GM12891 (cell line): ENCODE measurements at regions not wholly inside any gene's neighbourhood (a gene's known extent, or its start where the extent isn't known, plus 50 kb on each side); places are given as distances from the start of the nearest gene placed in this dataset.
"Not testable (repeated sequence)": the region's sequence is repeated elsewhere in the genome, so short reads cannot be mapped to it uniquely, and the experiment has no call there.

Experiments used
- DNase-seq: peaks from one replicate; pipeline ENCODE4 v3.0.0; 2011; ENCODE audit warnings: low spot score; ENCODE audit not compliant: insufficient read length
- FAIRE-seq: peaks from 2 replicates; lab custom pipeline; 2011; peaks lifted over from hg19 to GRCh38; lab: Jason Lieb, UNC
- PAX5 ChIP-seq: IDR thresholded peaks from 2 replicates; pipeline ENCODE4 v1.6.1; 2011; ENCODE audit warnings: low read length, moderate library complexity, mild to moderate bottlenecking; ENCODE audit not compliant: insufficient read depth, severe bottlenecking
- POLR2A ChIP-seq: IDR thresholded peaks from 2 replicates; pipeline ENCODE4 v1.6.1; 2011; ENCODE audit warnings: low read depth, low read length, control low read depth
- POLR2AphosphoS5 ChIP-seq: IDR thresholded peaks from 2 replicates; pipeline ENCODE4 v1.6.1; 2011; ENCODE audit warnings: low read depth, low read length, control low read depth
- POU2F2 ChIP-seq: IDR thresholded peaks from 2 replicates; pipeline ENCODE4 v1.6.1; 2011; ENCODE audit warnings: low read depth, mild to moderate bottlenecking, control low read depth, low read length, moderate library complexity
- SPI1 ChIP-seq: IDR thresholded peaks from 2 replicates; pipeline ENCODE4 v1.6.1; 2011; ENCODE audit warnings: low read depth, low read length, control low read depth
- TAF1 ChIP-seq: IDR thresholded peaks from 2 replicates; pipeline ENCODE4 v1.6.1; 2011; ENCODE audit warnings: low read depth, low read length, control low read depth

DNA sequence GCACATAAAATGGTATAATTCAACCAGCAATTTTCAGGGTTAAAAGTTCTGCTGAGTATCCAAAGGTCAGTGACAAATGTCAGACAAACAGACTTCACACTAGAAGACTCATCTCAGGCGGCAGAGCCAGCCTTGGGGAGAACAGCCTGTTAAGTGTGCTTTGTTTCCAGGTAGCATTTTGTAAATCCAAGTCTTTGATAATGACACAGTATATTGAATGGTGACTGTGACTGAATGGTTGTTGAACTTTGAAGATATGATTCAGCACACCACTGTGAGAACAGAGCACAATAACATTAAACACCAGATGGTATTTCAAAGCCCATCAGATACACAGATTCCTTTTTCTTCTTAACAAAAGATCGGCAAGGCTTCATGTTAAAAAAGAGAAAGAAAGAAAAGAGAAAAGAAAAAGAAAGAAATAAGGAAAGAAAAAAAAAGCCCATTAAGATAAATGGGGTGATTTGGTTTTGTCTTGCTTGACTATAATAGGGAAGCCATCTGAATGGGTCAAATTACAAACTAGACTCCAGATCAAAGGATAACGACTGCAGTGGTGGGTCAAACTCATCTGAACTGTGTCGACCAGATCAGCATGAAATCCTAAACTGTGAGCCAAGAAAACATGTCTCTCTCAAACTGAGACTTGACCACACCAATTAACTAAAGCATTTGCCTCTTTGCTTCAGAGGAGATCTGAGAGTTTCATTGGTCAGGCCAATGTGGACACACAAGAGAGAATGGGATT, 313.0 kb upstream of the ZNF608 start:
- TF ChIP-seq SPI1 (no peak), PAX5 (no peak), POLR2AphosphoS5 (no peak), POLR2A (no peak), TAF1 (no peak), POU2F2 (no peak)
- FAIRE-seq (no peak), DNase-seq (no peak)

DNA sequence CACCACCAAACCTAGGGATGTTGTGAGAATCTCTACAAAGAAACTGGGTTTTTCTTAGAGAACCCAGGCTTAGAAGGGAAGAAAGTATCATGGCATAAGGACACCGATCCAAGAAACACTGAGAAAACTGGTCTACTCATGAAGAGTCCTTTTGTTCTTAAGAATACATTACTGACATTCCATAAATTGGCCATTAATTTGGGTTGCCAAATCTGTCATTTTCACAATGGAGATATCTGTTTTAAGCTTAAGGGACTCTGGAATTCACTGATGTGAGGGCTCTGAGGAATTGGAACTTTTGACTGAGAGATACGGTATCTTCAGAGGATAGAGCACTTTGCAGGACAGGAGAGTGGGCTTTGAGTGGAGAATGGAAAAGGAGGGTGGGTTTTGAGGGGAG, 315.3 kb upstream of the ZNF608 start:
- FAIRE-seq = no peak
- no peak for DNase-seq
- TF ChIP-seq PAX5 = no peak
- TF ChIP-seq POLR2AphosphoS5 = no peak
- TF ChIP-seq TAF1 = no peak

DNA sequence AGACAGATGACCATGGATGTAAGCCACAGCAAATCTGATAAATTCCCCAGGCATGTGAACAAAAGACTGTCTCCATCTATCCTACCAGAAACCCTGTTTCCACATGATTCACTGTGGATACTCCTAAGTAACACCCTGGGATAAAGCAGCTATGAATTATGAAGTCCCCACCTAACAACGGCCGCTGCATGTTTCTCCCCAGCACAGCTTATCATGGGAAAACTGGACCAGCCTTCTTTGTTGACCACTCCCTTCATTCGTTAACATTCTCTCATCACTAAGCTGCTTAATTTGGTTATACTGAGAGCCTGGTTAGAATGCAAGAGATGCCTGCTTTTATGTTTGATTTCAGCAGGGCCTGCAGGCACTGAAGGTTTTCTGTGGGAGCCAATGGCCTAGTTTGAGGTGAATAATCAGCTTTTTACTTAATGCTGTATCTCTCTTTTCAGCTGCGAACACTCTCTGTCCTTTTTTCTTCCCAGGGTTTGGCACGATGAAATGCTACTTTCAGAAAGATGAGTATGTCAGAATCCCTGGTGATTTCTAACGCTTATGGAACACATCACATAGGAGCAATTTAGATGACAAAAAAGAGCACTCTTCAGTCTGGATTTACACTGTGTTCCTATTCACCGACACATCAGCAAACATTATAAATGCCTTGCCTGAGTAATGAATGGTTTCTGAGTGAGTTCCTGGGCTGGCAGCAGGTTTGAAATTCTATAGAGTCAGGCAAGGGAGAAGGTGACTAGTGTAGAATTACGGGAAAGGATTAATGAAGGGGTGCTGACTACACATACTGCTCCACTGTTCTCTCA, 318.4 kb upstream of the ZNF608 start:
- DNase-seq (no peak), FAIRE-seq (no peak)
- TF ChIP-seq POU2F2 = no peak
- TF ChIP-seq SPI1 = no peak
- TF ChIP-seq POLR2A = no peak

DNA sequence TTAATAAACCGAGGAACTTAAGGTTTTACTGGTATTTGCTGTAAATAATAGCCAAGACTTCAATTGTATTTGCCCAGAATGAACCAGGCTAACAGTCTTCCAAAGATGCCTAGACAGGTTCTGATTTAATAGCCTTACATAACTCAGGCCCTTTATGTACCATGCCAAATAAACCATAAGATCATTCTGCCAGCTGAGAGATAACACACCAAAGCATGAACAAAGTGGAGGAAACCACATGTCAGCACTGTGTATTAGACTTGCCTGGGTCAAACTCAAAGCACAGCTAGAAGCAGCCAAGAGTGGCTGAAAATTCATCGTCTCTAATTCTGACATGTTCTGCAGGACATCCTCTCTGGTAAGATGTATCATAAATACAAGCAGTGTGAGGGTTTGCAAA, 319.3 kb upstream of the ZNF608 start:
- FAIRE-seq (no peak), DNase-seq (no peak)
- TF ChIP-seq TAF1 (no peak), POLR2AphosphoS5 (no peak), SPI1 (no peak), POLR2A (no peak), POU2F2 (no peak), PAX5 (no peak)

DNA sequence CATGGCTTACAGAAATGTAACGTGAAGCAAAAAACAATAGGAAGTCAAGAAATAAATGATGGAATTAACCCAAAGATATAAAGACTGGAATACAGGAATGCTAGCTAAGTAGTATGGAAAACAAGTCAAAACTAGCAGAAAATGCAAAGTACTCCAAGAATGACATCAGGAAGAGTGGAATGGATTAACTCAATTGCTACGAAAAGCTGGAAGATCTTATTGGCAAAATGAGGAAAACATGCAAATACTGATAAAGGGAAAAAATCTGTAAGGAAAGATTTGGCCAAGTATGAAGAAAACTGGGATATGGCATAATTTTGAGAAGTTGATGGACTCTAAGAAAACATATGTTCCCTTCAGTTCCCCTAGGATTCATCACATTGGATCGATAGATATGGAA, 324.5 kb upstream of the ZNF608 start:
- TF ChIP-seq POU2F2 (no peak), TAF1 (no peak), POLR2A (no peak), SPI1 (no peak), POLR2AphosphoS5 (no peak), PAX5 (no peak)
- DNase-seq = no peak
- no peak for FAIRE-seq

DNA sequence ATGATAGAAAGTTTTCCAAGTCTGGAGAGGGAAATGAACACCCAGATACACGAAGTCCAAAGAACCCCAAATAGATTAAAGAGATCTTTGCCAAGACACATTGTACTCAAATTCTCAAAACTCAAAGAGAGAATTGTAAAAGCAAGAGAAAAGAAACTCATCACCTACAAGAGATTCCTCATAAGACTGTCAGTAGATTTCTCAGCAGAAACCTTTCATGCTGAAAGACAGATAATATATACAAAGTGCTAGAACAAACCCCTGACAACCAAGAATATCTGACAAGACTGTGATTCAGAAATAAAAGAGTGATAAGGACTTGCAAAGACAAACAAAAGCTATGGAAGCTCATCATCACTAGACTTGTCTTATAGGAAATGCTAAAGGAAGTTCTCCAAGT, 326.7 kb upstream of the ZNF608 start:
- TF ChIP-seq POU2F2 = no peak
- TF ChIP-seq POLR2AphosphoS5 = no peak
- no peak for TF ChIP-seq POLR2A
- TF ChIP-seq PAX5 = no peak
- no peak for TF ChIP-seq SPI1
- DNase-seq = no peak
- no peak for FAIRE-seq

DNA sequence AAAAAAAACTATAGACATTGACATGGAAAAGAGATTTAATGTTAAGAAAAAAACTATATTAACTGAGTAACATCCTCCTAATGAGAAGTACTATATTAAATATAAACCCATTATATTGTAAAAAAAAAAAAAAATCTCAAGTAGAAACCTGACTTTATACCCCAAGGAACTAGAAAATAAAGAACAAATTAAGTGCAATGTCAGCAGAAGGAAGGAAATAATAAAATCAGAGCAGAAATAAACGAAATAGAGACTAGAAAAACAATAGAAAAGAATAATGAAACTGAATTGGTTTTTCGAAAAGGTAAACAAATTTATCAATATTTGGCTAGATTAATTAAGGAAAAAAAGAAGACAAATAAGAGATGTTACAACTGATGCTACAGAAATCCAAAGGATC, 329.1 kb upstream of the ZNF608 start:
- TF ChIP-seq POLR2A (no peak), TAF1 (no peak), POLR2AphosphoS5 (no peak), SPI1 (no peak), PAX5 (no peak), POU2F2 (no peak)
- FAIRE-seq = no peak
- no peak for DNase-seq

DNA sequence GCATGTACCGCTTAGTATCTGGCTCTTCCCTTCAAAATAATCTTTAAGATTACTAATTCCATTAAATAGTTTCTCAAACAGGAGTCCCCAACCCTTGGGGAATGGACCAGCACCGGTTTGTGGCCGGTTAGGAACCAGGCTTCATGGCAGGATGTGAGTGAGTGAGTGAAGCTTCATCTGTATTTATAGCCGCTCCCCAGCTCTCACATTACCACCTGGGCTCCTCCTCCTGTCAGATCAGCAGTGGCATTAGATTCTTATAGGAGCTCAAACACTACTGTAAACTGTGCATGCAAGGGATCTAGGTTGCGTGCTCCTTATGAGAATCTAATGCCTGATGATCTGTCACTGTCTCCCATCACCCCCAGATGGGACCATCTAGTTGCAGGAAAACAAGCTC, 332.6 kb upstream of the ZNF608 start:
- not testable (repeated sequence) for DNase-seq, FAIRE-seq

DNA sequence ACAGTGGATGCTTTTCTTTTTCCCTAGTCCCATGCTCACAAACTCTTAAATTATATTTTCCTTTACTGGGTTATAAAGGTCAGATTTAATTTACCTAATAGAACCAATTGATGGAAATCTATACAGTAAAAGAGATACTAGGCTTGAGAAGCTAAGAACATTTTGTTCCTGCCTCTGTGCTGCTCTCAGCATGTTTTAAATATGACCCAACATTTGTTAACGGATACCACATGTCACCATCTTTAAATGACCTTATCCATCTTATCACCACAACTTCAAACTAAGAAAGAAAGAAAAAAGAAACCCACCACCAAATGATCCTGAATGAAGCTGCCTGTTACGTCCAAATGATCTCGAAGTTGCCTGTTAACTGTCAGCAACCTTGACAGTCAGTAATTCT, 334.7 kb upstream of the ZNF608 start:
- FAIRE-seq = no peak
- TF ChIP-seq POU2F2 (no peak), POLR2AphosphoS5 (no peak), TAF1 (no peak), PAX5 (no peak), POLR2A (no peak), SPI1 (no peak)

DNA sequence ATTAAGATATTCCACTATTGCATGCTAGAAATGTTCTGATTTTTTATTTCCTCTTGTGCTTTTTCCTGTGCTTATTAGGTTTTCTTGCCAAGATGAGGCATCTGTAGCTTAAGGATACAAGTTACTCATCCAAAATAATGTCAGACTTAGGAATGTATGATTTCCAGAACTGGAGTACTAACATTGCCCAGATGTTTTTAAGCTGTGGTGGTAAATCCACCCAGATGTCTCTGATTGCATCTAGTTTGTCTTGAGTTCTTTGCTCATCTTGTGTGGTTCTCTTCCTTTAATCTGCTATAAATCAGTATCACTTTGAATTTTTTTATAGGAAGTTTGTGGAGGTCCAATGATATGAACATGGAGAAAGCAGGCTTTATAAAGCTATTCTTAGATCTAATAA, 337.5 kb upstream of the ZNF608 start:
- TF ChIP-seq TAF1 (no peak), PAX5 (no peak), POLR2AphosphoS5 (no peak), POU2F2 (no peak), SPI1 (no peak), POLR2A (no peak)
- FAIRE-seq (no peak), DNase-seq (no peak)

More for the DNA sequence above, 334.7 kb upstream of the ZNF608 start:
- DNase-seq = no peak
